Endothelial cell of umbilical vein (primary cell): ENCODE measurements at regions not wholly inside any gene's neighbourhood (a gene's known extent, or its start where the extent isn't known, plus 50 kb on each side); places are given as distances from the start of the nearest gene placed in this dataset.

Source experiments
- BruUV-seq: library from RNA; stranded (reverse); fragments of 400-500 nt; replicated peaks from 2 replicates; lab custom pipeline; 2021; lab: Mats Ljungman, UMichigan
- CTCF ChIA-PET: fragments of 300-600, 350-600 bp; sonication (Branson Sonifier 250); formaldehyde crosslinking; loops from one replicate; lab custom pipeline; 2021; ENCODE audit warnings: antibody characterized with exemption, inconsistent platforms; lab: Charles Lee
- POLR2A ChIA-PET: fragments of 300-600, 350-600 bp; sonication (Branson Sonifier 250); formaldehyde crosslinking; loops from one replicate; lab custom pipeline; 2021; ENCODE audit warnings: antibody characterized with exemption, inconsistent platforms; lab: Charles Lee
- DNase-seq: peaks from one replicate; pipeline ENCODE4 v3.0.0-alpha.2; 2011; ENCODE audit warnings: low read depth, low spot score
- FAIRE-seq: peaks from 2 replicates; lab custom pipeline; 2011; peaks lifted over from hg19 to GRCh38; lab: Jason Lieb, UNC
- H2AFZ ChIP-seq: 2 replicates; pipeline ENCODE4 v1.6.0; 2012; ENCODE audit warnings: low read depth, low read length, control low read depth, inconsistent platforms
- H3K27ac ChIP-seq: 2 replicates; pipeline ENCODE4 v1.5.1; 2011; ENCODE audit warnings: low read depth, mild to moderate bottlenecking, control low read depth, low read length, moderate library complexity; ENCODE audit not compliant: insufficient read depth
- H3K27me3 ChIP-seq, 2 experiments: 2 replicates each; pipeline versions ENCODE4 v1.6.0 to v1.6.1; 2011; ENCODE audit warnings: low read length in 2 of 2, mixed read lengths in 1 of 2; ENCODE audit not compliant: control insufficient read depth in 2 of 2, insufficient read depth in 2 of 2
- H3K36me3 ChIP-seq, 2 experiments: 2 replicates in 1 of 2; 3 replicates in 1 of 2; pipeline ENCODE4 v1.5.1; 2011; ENCODE audit warnings: low read length in 2 of 2, mild to moderate bottlenecking in 1 of 2, moderate library complexity in 1 of 2; ENCODE audit not compliant: control insufficient read depth in 2 of 2, insufficient read depth in 2 of 2; ENCODE audit errors: extremely low read depth in 1 of 2
- H3K4me1 ChIP-seq: 3 replicates; pipeline ENCODE4 v1.5.1; 2011; ENCODE audit warnings: mild to moderate bottlenecking, low read length; ENCODE audit not compliant: control insufficient read depth, insufficient read depth; ENCODE audit errors: extremely low read depth
- H3K4me2 ChIP-seq: 2 replicates; pipeline ENCODE4 v1.6.1; 2011; ENCODE audit warnings: low read length, control low read depth, mixed read lengths; ENCODE audit not compliant: insufficient read depth
- H3K4me3 ChIP-seq, 3 experiments: fragments of 200-600 bp in 1 of 3; sonication (generic), shearing (Covaris generic) in 1 of 3; replicated peaks in 1 of 3; 2 replicates each; pipeline ENCODE4 v1.5.1; 2011 to 2016; ENCODE audit warnings: control low read depth in 3 of 3, low read length in 3 of 3, mild to moderate bottlenecking in 2 of 3, inconsistent platforms in 1 of 3, low read depth in 1 of 3, moderate library complexity in 1 of 3; ENCODE audit not compliant: insufficient read depth in 1 of 3
- H3K79me2 ChIP-seq: 2 replicates; pipeline ENCODE4 v1.6.0; 2012; ENCODE audit warnings: low read length, inconsistent platforms; ENCODE audit not compliant: control insufficient read depth, insufficient read depth
- H3K9ac ChIP-seq: replicated peaks from 2 replicates; pipeline ENCODE3; 2011; ENCODE audit warnings: low read length, control low read depth; ENCODE audit not compliant: insufficient read depth; ENCODE audit errors: extremely low read depth
- H3K9me1 ChIP-seq: replicated peaks from 3 replicates; pipeline ENCODE4 v1.6.0; 2011; ENCODE audit warnings: mild to moderate bottlenecking, low read length; ENCODE audit not compliant: control insufficient read depth, insufficient read depth; ENCODE audit errors: extremely low read depth
- H3K9me3 ChIP-seq: replicated peaks from 2 replicates; pipeline ENCODE4 v1.5.1; 2012; ENCODE audit warnings: low read length, inconsistent platforms; ENCODE audit not compliant: control insufficient read depth, insufficient read depth
- H4K20me1 ChIP-seq: replicated peaks from 2 replicates; pipeline ENCODE3; 2011; ENCODE audit warnings: mild to moderate bottlenecking, low read length; ENCODE audit not compliant: control insufficient read depth, insufficient read depth; ENCODE audit errors: extremely low read depth
- CTCF ChIP-seq, 2 donors: IDR thresholded peaks; 1 replicate in 1 of 2; 2 replicates in 1 of 2; pipeline ENCODE4 v1.5.1; 2011; ENCODE audit warnings: low read length in 2 of 2, mild to moderate bottlenecking in 2 of 2, moderate library complexity in 2 of 2, control low read depth in 1 of 2, inconsistent platforms in 1 of 2, low read depth in 1 of 2; ENCODE audit not compliant: insufficient read depth in 1 of 2; ENCODE audit errors: extremely low read depth in 1 of 2
- EZH2 ChIP-seq: IDR thresholded peaks from 2 replicates; pipeline ENCODE4 v1.6.1; 2012; ENCODE audit warnings: borderline replicate concordance, low read depth, mild to moderate bottlenecking, moderate library complexity, low read length, inconsistent platforms; ENCODE audit not compliant: severe bottlenecking
- FOS ChIP-seq: IDR thresholded peaks from 2 replicates; pipeline ENCODE4 v1.6.1; 2011; ENCODE audit warnings: mild to moderate bottlenecking, low read length, moderate library complexity, borderline replicate concordance; ENCODE audit not compliant: insufficient read depth
- GATA2 ChIP-seq: IDR thresholded peaks from 2 replicates; pipeline ENCODE4 v1.7.0; 2011; ENCODE audit warnings: low read depth, mild to moderate bottlenecking, moderate library complexity, mixed read lengths, low read length; ENCODE audit not compliant: insufficient read length, insufficient read depth
- JUN ChIP-seq: IDR thresholded peaks from 2 replicates; pipeline ENCODE4 v1.6.1; 2011; ENCODE audit warnings: borderline replicate concordance, low read depth; ENCODE audit not compliant: insufficient read length, insufficient read depth
- MAX ChIP-seq: IDR thresholded peaks from 2 replicates; pipeline ENCODE4 v1.6.1; 2011; ENCODE audit not compliant: insufficient read depth, insufficient read length
- MYC ChIP-seq: IDR thresholded peaks from one replicate; pipeline ENCODE4 v1.6.1; 2011; ENCODE audit warnings: mild to moderate bottlenecking, low read depth, low read length
- POLR2A ChIP-seq: IDR thresholded peaks from 2 replicates; pipeline ENCODE4 v1.6.1; 2012; ENCODE audit warnings: low read depth, mild to moderate bottlenecking, control low read depth, low read length
- POLR2AphosphoS5 ChIP-seq: IDR thresholded peaks from 2 replicates; pipeline ENCODE4 v1.6.1; 2012; ENCODE audit warnings: low read depth, mild to moderate bottlenecking, control low read depth, low read length, moderate library complexity; ENCODE audit not compliant: insufficient read depth
- dilution Hi-C: fragments of 300-500 bp; cut with MboI; formaldehyde crosslinking; loops from one replicate; pipeline ENCODE4 v1.15.0; 2019; ENCODE audit warnings: low sequenced_read_pairs; ENCODE audit not compliant: extremely low pct_ligation_motif_present
- intact Hi-C: fragments of 100-400 bp; cut with micrococcal nuclease; formaldehyde crosslinking; loops from one replicate; pipeline ENCODE4 v1.10.0; 2022

GRCh38 chr10:53387562-53387961 is 615.0 kb upstream of the MBL2 start:
- H3K27me3 ChIP-seq = no peaks in the 10 kb centered on the region
- H4K20me1 ChIP-seq = no peaks in the 10 kb centered on the region
- BruUV-seq = no TSS peak
- no peak for FAIRE-seq
- no peaks in the 10 kb centered on the region for H3K79me2 ChIP-seq
- H3K4me2 ChIP-seq = no peak overlapping the region
- no peaks in the 10 kb centered on the region for H3K9me1 ChIP-seq
- H3K4me3 ChIP-seq = no peak overlapping the region
- no peak for DNase-seq
- H3K27ac ChIP-seq = no peak overlapping the region
- H3K36me3 ChIP-seq = no peaks in the 10 kb centered on the region
- TF ChIP-seq POLR2AphosphoS5 (no peak), JUN (no peak), MYC (no peak), POLR2A (no peak), MAX (no peak), EZH2 (no peak), FOS (no peak), CTCF (IDR thresholded peaks at IDR 0.05; ENCODE audit: extremely low read depth in 1 of 2, insufficient read depth in 1 of 2, low read depth in 1 of 2, low read length in 2 of 2) (no peak), GATA2 (no peak)
- CTCF ChIA-PET = no interaction called here
- H3K9me3 ChIP-seq = no peaks in the 10 kb centered on the region
- dilution Hi-C loops (no loop called here), intact Hi-C loops (no loop called here)
- POLR2A ChIA-PET = no interaction called here
- no peak overlapping the region for H2AFZ ChIP-seq
- no peak overlapping the region for H3K9ac ChIP-seq
- no peaks in the 10 kb centered on the region for H3K4me1 ChIP-seq
